H9 (cell line): ENCODE measurements at regions not wholly inside any gene's neighbourhood (a gene's known extent, or its start where the extent isn't known, plus 50 kb on each side); places are given as distances from the start of the nearest gene placed in this dataset.

Source experiments
- DNase-seq: peaks from one replicate; pipeline ENCODE4 v3.0.0-alpha.2; 2017
- H2AFZ ChIP-seq: one replicate; pipeline ENCODE4 v1.6.1; 2013; ENCODE audit warnings: mild to moderate bottlenecking, low read length, control low read depth, moderate library complexity
- H2AK5ac ChIP-seq: 2 replicates; pipeline ENCODE4 v1.6.1; 2013; ENCODE audit warnings: low read length, control low read depth, mixed read lengths; ENCODE audit not compliant: insufficient read length
- H2BK120ac ChIP-seq: one replicate; pipeline ENCODE4 v1.6.1; 2013; ENCODE audit warnings: low read depth, mild to moderate bottlenecking, low read length, control low read depth, inconsistent platforms; ENCODE audit not compliant: poor library complexity, severe bottlenecking
- H2BK12ac ChIP-seq: 2 replicates; pipeline ENCODE4 v1.6.1; 2013; ENCODE audit warnings: low read length, control low read depth, mixed read lengths, low read depth; ENCODE audit not compliant: insufficient read length
- H2BK15ac ChIP-seq: 2 replicates; pipeline ENCODE4 v1.6.1; 2013; ENCODE audit warnings: low read depth, low read length, control low read depth
- H2BK20ac ChIP-seq: one replicate; pipeline ENCODE4 v1.6.1; 2013; ENCODE audit warnings: low read depth, mild to moderate bottlenecking, low read length, control low read depth, inconsistent platforms; ENCODE audit not compliant: poor library complexity, severe bottlenecking
- H2BK5ac ChIP-seq: 2 replicates; pipeline ENCODE4 v1.6.1; 2013; ENCODE audit warnings: low read length, control low read depth, mixed read lengths; ENCODE audit not compliant: insufficient read length
- H3K14ac ChIP-seq: 2 replicates; pipeline ENCODE4 v1.6.1; 2013; ENCODE audit warnings: low read length, control low read depth; ENCODE audit not compliant: insufficient read depth
- H3K18ac ChIP-seq: 2 replicates; pipeline ENCODE4 v1.6.1; 2013; ENCODE audit warnings: low read depth, mild to moderate bottlenecking, mixed read lengths, low read length, control low read depth; ENCODE audit not compliant: insufficient read length
- H3K23ac ChIP-seq: 2 replicates; pipeline ENCODE4 v1.6.1; 2013; ENCODE audit warnings: low read length, control low read depth, mixed read lengths, low read depth; ENCODE audit not compliant: insufficient read length
- H3K23me2 ChIP-seq: 2 replicates; pipeline ENCODE4 v1.6.1; 2013; ENCODE audit warnings: low read depth, mild to moderate bottlenecking, mixed read lengths, low read length, control low read depth; ENCODE audit not compliant: insufficient read length, poor library complexity, severe bottlenecking
- H3K27ac ChIP-seq: 2 replicates; pipeline ENCODE4 v1.5.1; 2013; ENCODE audit warnings: low read length, control low read depth, mixed read lengths, low read depth; ENCODE audit not compliant: insufficient read length
- H3K27me3 ChIP-seq: 2 replicates; pipeline ENCODE4 v1.6.1; 2013; ENCODE audit warnings: low read length, control low read depth, inconsistent platforms; ENCODE audit not compliant: insufficient read depth
- H3K4ac ChIP-seq: 2 replicates; pipeline ENCODE4 v1.6.1; 2013; ENCODE audit warnings: low read depth, mild to moderate bottlenecking, control low read depth, inconsistent platforms, low read length, moderate library complexity
- H3K4me1 ChIP-seq: 2 replicates; pipeline ENCODE4 v1.6.1; 2013; ENCODE audit warnings: low read length, control low read depth, inconsistent platforms; ENCODE audit not compliant: insufficient read depth
- H3K4me2 ChIP-seq: 2 replicates; pipeline ENCODE4 v1.6.1; 2013; ENCODE audit warnings: low read length, control low read depth, mixed read lengths; ENCODE audit not compliant: insufficient read length, insufficient read depth
- H3K56ac ChIP-seq: 2 replicates; pipeline ENCODE4 v1.6.1; 2013; ENCODE audit warnings: low read depth, mild to moderate bottlenecking, mixed read lengths, low read length, control low read depth; ENCODE audit not compliant: insufficient read length
- H3K79me1 ChIP-seq: 2 replicates; pipeline ENCODE4 v1.6.1; 2013; ENCODE audit warnings: low read depth, mild to moderate bottlenecking, moderate library complexity, low read length, control low read depth, inconsistent platforms; ENCODE audit not compliant: insufficient read depth, poor library complexity, severe bottlenecking
- H3K79me2 ChIP-seq: 2 replicates; pipeline ENCODE4 v1.6.1; 2013; ENCODE audit warnings: low read length, control low read depth, inconsistent platforms; ENCODE audit not compliant: insufficient read depth
- H3K9ac ChIP-seq: 2 replicates; pipeline ENCODE4 v1.6.1; 2013; ENCODE audit warnings: low read length, control low read depth, mixed read lengths; ENCODE audit not compliant: insufficient read length; ENCODE audit errors: extremely low read depth
- H3K9me3 ChIP-seq: one replicate; pipeline ENCODE4 v1.6.1; 2013; ENCODE audit warnings: low read depth, low read length, inconsistent platforms; ENCODE audit not compliant: control insufficient read depth
- H3T11ph ChIP-seq: one replicate; pipeline ENCODE4 v1.6.1; 2013; ENCODE audit warnings: mild to moderate bottlenecking, low read length, control low read depth, inconsistent platforms
- H4K20me1 ChIP-seq: one replicate; pipeline ENCODE4 v1.6.1; 2013; ENCODE audit not compliant: control insufficient read depth, insufficient read length, insufficient read depth
- H4K5ac ChIP-seq: 2 replicates; pipeline ENCODE4 v1.6.1; 2013; ENCODE audit warnings: low read depth, mild to moderate bottlenecking, mixed read lengths, low read length, control low read depth; ENCODE audit not compliant: insufficient read length
- H4K8ac ChIP-seq: replicated peaks from 2 replicates; pipeline ENCODE4 v1.6.1; 2013; ENCODE audit warnings: low read length, control low read depth, mixed read lengths, low read depth; ENCODE audit not compliant: insufficient read length
- H4K91ac ChIP-seq: 2 replicates; pipeline ENCODE4 v1.6.1; 2013; ENCODE audit warnings: low read depth, mild to moderate bottlenecking, moderate library complexity, mixed read lengths, low read length, control low read depth; ENCODE audit not compliant: insufficient read length
- H3K27ac Mint-ChIP-seq, 3 experiments: 2 replicates in 2 of 3; 3 replicates in 1 of 3; pipeline ENCODE4 v1.8.0; 2020 to 2021; ENCODE audit warnings: mixed read lengths in 3 of 3, mild to moderate bottlenecking in 1 of 3, moderate library complexity in 1 of 3
- H3K27me3 Mint-ChIP-seq: 2 replicates; pipeline ENCODE4 v1.8.0; 2021; ENCODE audit warnings: low read depth, mild to moderate bottlenecking, moderate library complexity, mixed read lengths
- H3K36me3 Mint-ChIP-seq, 3 experiments: 2 replicates in 2 of 3; 3 replicates in 1 of 3; pipeline ENCODE4 v1.8.0; 2020 to 2021; ENCODE audit warnings: low read depth in 3 of 3, mixed read lengths in 3 of 3; ENCODE audit not compliant: insufficient read depth in 1 of 3
- H3K4me1 Mint-ChIP-seq, 2 experiments: 2 replicates each; pipeline ENCODE4 v1.8.0; 2020; ENCODE audit warnings: mixed read lengths in 2 of 2
- H3K4me3 Mint-ChIP-seq, 2 experiments: 2 replicates in 1 of 2; 3 replicates in 1 of 2; pipeline ENCODE4 v1.8.0; 2020 to 2021; ENCODE audit warnings: mild to moderate bottlenecking in 2 of 2, mixed read lengths in 2 of 2, moderate library complexity in 1 of 2
- H3K9me3 Mint-ChIP-seq, 2 experiments: 2 replicates in 1 of 2; 3 replicates in 1 of 2; pipeline ENCODE4 v1.8.0; 2020; ENCODE audit warnings: mild to moderate bottlenecking in 2 of 2, mixed read lengths in 2 of 2, moderate library complexity in 1 of 2
- CTCF ChIP-seq: fragments of 200-600 bp; sonication (generic); conservative IDR thresholded peaks from 3 replicates; pipeline ENCODE4 v1.8.0; 2021; ENCODE audit warnings: antibody characterized with exemption, mild to moderate bottlenecking
- WGBS: extraction: QIAGEN DNeasy Blood & Tissue Kit; methylation state at CpG from one replicate; pipeline ENCODE4 v1.1.7; 2013; ENCODE audit warnings: missing lambda C conversion rate, low lambda C conversion rate, mixed read lengths; ENCODE audit not compliant: insufficient read length; ENCODE audit errors: extremely low coverage; 5-methylcytosine and 5-hydroxymethylcytosine counted together

DNA sequence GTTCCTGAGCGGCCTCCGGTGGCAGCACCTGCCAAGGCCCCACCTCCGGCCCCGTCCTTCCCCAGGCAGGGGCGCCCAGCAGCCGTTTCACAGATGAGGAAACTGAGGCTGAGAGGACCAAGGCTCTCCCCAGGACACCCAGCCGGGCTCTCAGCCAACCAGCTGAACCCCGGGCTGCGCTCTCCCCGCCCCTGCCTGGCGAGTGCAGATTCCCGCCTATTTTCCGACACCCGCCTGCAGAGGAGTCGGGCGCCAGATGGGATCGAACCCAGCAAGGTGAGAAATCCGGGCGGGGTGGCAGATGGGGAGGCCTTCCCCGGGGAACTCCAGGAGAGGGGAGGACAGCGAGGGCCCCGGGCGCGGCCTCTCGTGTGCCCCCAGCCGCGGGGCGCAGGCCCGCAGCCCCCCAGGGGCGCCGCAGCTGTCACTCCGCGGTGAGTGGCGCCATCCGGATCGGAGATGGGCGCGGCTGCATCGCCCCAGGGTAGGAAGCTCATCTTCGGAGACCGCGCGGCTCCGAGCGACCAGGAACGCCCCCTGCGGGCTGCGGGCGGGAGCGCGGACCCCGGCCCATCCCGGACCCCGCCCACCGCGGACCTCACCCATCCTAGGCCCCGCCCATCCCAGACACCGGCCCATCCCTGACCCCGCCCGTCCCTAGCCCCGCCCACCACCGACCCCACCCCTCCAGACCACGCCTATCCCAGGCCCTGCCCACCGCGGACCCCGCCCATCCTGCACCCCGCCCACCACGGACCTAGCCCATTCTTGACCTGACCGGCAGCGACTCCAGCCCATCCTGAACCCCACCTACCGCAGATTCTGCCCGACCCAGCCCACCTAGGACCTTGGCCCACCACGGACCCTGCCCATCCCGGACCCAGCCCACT, 90.3 kb downstream of the MICALL2 start:
- peak; percentile 95 for DNase-seq
- peaks cover 0 to 2% (median 0%) of the 10 kb centered on the region in 3 experiments; a peak in 1 of 7 replicates for H3K36me3 Mint-ChIP-seq
- H3K14ac ChIP-seq: no peak overlapping the region
- no peaks in the 10 kb centered on the region for H3K4me1 ChIP-seq
- H4K8ac ChIP-seq: no peak overlapping the region
- no peak overlapping the region for H3K27ac Mint-ChIP-seq
- no peak overlapping the region for H3K56ac ChIP-seq
- no peaks in the 10 kb centered on the region for H3K9me3 ChIP-seq
- no peak overlapping the region for H3K9ac ChIP-seq
- no peak overlapping the region for H4K5ac ChIP-seq
- no peak overlapping the region for H3K18ac ChIP-seq
- peaks cover 0 to 3% of the 10 kb centered on the region in 2 experiments; a peak in 1 of 5 replicates for H3K9me3 Mint-ChIP-seq
- WGBS: no CpG with 5 or more reads among the region's 74 CpGs
- peak overlapping the region; percentile 26 for H3K4me2 ChIP-seq
- H2BK120ac ChIP-seq: no peak overlapping the region
- no peak overlapping the region for H3T11ph ChIP-seq
- no peak overlapping the region for H3K27ac ChIP-seq
- H3K79me2 ChIP-seq: no peaks in the 10 kb centered on the region
- H2BK20ac ChIP-seq: no peak overlapping the region
- no peaks in the 10 kb centered on the region; the same call in none of the 2 replicates for H3K27me3 ChIP-seq
- no peak overlapping the region for H3K4ac ChIP-seq
- peak; percentile 81 for TF ChIP-seq CTCF
- no peak overlapping the region for H4K91ac ChIP-seq
- no peaks in the 10 kb centered on the region for H3K23me2 ChIP-seq
- H2BK12ac ChIP-seq: no peak overlapping the region
- H2BK15ac ChIP-seq: no peak overlapping the region
- no peak overlapping the region for H2AK5ac ChIP-seq
- H3K27me3 Mint-ChIP-seq: peaks cover 85% of the 10 kb centered on the region
- H2AFZ ChIP-seq: no peak overlapping the region
- no peaks in the 10 kb centered on the region for H3K79me1 ChIP-seq
- H2BK5ac ChIP-seq: no peak overlapping the region
- H3K4me3 Mint-ChIP-seq: peak overlapping the region; percentile 8 to 77; a peak in 4 of 5 replicates
- H3K23ac ChIP-seq: no peak overlapping the region
- no peaks in the 10 kb centered on the region for H4K20me1 ChIP-seq
- H3K4me1 Mint-ChIP-seq: peaks cover 2 to 24% of the 10 kb centered on the region in 2 experiments; a peak in 3 of 4 replicates
